Activated CD8-positive, alpha-beta memory T cell treated with anti-CD3 and anti-CD28 coated beads, Interleukin-2, amount 50 U/mL, for 4 hours (primary cell): ENCODE measurements at regions not wholly inside any gene's neighbourhood (a gene's known extent, or its start where the extent isn't known, plus 50 kb on each side); places are given as distances from the start of the nearest gene placed in this dataset.

ENCODE experiments used
- DNase-seq: peaks from one replicate; pipeline ENCODE4 v3.0.0-alpha.2; 2020

DNA sequence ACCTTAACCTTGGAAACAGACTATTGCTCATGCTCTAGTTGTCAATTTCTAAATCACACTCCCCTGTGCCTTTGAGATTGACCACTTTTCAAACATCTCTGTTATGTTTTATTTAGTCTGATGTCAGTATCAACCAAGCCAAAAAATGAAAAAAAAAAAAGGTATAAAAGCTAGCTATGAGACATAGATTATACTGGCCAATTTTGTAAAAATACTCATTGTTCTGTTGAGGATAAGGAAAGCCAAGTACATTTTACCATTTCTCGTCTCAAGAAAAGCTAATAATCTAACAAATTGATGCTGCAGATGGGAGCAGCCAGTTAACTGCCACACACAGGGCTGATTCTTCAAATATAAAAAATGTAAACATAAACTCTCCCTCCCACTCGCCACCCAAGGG, 572.6 kb upstream of the KLF12 start:
- no peak for DNase-seq

DNA sequence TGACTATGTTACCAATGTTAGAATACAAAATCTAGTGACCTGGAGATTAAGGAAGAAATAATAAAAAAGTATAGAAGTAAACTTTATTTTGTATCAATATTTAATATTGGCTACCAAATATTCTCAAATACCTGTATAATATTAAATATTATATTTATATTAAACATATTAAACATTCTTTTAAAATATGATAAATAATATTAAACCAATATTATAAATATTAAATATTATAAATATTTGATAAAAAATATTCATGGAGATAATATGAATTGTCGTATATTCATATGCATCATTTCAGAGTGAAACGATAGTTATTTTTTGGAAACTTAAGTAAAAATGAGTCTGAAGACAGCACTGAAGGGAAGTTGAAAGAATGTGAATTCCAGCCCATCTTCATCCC, 571.2 kb upstream of the KLF12 start:
- no peak for DNase-seq

DNA sequence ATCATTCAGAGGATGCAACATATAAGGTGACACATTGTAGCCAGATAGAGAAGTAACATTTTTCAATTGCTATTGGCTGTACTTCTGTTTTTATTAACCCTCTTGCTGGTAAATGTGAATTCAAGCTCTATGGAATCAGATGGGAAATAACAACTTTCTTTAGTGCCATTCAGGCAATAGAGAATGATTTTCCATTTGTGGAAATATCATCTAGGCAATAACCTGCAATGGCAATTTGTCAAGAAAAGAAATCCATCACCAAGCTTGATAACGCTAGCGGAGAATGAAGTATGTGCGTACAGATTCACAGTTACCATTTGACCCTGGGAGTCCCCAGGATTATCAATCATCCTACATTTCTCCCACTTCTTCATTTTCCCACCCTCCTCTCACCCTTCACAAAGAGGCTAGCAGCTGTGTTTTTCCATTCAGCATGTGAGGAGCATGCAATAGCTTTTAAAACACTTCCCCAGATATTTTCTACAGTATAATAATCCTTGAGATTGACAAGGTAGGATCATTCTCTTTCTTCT, 569.7 kb upstream of the KLF12 start:
- no peak for DNase-seq

DNA sequence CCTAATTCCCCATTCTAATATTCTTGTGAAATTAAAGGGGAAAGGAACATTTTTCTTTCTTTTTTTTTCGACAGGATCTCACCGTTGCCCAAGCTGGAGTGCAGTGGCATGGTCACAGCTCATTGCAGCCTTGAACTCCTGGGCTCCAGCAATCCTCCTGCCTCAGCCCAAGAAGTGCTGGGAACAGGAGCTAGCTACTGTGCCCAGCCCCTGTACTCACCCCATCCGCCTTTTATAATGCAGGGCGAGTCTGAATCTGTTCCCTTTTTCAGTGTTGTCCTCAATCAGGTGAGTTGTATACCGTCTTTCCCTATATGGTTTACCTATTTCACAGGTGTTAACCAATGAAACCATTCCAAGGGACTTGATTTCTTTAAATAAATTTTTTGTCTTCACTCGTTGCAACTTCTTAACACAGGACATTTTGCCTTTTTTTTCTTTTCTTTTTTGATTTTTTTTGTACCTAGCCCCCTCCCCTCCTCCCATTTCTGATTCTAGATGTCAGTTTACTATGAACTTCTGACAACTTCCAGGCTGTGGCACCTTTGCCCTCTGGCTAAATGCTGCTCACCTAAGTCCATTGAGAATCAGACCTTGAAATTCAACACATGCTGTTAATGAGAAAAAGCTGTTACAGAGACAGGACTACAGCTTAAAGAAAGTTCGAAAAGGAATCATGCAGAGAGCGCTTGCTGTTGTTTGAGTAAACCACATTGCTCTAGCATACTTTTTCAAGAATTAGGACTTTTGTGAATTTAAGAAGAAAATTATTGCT, 562.1 kb upstream of the KLF12 start:
- DNase-seq, result no peak

DNA sequence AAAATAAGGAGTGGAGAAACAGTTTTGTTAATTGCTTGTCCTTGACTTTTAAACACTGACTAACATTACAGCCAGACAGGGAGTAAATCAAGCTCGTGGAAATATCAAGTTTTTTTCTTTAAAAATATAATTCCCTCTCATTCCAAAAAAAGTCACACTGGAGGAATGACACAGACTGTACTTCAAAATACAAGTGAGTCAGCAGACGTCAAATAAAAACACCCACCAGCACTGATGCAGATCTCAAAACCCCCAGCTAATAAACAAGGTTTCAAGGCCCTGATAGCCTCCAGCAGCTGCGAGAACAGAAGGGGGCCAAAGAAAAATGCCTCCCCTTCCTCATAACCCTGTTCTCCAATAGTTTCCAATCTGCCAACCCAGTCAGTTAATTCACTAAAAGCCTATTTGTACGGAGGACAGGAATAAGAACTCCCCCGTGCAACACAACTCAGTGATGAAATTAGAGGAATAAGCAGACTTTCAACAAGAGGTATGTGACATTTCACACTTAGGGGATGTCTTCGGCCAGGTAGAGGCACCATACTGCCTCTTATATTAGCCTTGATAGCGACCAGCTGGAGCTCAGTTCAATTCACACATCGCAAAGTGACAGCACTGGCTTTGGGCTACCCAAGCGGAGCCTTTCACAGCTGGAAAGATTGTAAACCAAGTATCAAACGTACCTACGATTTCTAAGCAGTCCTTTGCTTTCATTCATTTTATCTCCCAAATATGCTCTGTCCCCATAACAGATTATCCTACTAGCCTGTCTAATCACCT, 561.0 kb upstream of the KLF12 start:
- no peak for DNase-seq

DNA sequence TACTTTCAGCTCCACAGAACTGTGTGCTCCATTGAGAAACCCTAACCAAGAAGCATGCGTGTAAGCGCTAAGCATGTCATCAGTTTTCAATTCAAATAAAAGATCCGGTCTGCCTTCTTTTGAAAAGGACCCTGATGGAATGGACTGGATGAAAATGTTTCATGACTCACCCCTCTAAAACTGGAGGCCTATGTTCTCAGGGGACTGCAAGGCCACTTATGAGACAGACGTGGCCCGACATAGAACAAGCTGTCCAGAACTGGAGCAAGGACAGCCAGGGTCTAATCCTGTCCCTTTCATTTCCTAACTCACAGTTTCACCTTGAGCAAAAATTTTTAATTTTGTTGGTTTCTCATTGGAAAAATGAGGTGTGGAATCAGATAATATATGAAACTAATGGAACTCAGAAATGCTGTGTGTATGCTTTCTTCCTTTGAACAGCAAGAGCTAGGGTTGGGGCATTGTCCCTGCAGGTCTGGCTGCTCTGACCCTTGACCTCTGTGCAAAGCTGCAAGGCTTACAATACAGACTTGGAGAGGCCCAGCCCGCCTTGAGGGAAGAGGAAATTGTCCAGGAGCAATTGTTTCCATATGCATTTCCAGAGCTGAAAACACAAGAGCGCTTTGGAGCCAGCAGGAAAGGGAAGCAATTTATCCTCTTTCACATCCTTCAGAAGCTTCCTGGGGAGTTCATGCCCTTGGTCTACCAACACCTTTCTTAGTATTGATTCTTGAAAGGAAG, 553.4 kb upstream of the KLF12 start:
- DNase-seq, result no peak

DNA sequence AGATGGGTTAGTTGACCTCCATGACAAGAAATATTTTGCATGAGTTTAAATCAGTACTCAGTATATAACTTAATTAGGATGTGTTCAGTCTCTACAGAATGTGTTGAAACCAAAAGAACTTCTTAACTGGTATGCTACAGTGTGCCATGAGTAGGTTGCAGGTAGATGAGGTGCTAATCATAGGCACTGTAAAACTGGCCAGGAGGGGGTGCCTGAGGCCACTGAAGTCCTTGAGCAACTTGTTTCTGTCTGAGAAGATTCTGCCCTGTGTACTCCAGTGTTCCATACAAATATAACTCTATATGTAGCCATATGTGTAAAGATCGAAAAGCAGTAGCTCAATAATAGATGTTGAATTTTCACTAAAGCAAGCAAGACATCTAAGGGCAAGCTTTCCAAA, 549.2 kb upstream of the KLF12 start:
- no peak for DNase-seq

DNA sequence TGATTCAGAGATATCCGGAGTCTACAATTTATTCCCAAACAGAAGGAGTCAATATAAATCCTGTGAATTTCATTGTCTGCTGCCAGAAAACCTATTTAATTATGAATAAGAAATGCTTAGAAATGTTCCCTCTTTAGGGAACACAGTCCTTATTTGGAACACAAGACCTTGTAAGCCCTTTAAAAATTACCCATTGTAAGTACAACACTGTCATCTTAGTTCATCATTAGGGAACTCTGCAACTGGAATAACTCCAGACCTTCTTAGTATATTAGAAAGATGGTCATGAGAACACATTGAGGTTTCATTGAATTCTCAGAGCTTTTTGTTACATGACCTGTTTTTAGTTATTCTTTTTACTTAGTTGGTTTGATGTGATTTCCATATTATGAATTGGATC, 548.5 kb upstream of the KLF12 start:
- no peak for DNase-seq

DNA sequence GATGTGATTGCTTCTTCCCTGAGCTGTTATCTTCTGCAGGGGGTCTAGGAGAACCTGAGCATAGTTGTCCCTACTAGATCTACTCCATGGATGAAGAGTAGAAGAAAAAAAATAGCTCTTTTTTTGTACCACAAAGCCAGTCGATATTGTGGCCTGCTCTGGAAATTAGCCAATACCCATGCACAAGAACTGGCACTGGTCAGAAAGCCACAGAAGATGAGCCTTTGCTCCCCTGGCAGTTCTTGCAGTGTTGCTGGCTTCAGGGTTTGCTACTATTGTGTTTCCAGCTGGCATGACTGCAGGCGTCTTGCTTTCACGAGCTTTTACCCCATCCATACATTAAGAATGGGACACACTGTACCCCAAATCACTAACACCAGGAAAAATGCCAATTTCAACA, 547.7 kb upstream of the KLF12 start:
- no peak for DNase-seq

DNA sequence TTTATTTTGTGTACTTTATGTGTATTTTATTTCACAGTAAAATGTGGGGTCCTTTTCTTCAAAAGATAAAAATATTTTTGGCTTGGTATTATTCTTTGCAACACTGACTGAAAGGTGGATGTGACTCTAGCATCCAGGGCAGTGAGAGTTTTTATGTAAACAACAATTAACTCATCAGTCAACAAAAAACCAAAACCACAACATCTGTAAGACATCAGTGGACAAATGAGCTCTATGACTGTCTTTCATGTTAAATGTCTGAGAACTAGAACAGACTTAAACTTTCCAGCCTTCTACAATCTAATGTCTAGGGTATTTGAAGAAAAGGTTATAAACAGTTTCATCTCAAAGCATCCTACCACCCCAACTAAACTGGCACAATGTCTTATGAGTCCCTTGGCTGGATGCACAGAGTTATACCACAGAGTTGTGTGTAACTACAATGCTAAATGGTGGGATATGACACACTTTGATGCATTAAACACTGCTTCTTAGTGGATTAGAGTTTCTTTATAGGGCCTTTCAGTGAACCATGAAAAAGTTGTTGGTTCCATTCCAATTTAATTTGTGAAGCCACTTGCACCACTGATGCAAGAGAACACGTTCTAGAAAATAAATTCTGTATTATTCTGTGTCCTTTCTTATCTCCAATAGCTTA, 544.2 kb upstream of the KLF12 start:
- DNase-seq, result no peak

DNA sequence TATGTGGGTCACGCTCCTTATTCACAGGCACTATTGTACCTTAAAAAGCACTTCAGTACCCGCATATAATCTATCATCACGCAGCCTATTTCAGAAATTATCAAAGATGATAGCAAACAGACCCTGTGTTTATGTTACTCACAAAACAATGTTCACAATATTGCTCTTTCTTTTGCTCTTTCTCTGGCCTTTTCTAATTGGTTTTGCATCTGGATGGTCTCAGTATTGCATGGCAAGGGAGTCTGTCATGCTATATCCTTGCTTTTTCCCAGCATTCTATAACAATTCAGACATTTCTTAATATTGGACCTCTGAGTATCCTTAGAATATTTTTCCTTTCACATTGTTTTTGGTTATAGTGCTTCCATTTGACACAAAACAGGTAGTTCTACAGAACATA, 541.8 kb upstream of the KLF12 start:
- DNase-seq, result no peak

DNA sequence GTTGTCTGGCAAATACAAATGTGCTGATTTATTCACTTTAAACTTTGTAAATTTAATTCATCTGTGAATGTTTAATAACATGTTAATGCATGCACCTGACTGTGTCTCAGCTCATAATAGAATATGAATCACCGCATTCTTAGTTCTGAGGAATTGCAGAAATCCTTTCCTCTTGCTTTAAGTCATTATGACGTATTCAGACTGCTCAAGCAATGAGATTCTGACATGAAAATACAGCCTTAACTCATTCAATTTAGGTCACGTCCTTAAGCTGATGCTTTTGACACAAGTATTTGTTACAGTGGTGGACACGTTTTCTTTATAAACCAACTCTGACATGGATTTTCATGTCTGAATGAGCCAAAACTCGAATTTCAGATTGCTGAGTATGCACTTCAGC, 541.0 kb upstream of the KLF12 start:
- DNase-seq, result no peak

DNA sequence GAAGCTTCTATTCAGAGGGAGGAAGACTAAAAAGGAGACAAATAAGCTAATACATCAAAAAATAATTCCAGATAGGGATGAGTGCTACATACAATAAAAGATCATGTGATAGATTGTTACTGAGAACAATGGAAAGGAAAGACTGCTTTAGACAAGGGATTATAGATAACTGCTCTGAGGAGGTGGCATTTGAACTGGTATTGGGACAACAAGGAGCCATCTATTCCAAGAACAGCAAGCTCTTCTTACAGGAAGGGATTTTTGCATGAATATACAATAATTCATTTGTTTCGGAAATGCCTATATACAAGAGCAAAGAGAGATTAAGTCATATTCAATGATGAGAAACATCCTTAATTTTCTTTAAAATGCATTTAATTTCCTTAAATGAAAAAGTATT, 540.5 kb upstream of the KLF12 start:
- DNase-seq, result no peak

DNA sequence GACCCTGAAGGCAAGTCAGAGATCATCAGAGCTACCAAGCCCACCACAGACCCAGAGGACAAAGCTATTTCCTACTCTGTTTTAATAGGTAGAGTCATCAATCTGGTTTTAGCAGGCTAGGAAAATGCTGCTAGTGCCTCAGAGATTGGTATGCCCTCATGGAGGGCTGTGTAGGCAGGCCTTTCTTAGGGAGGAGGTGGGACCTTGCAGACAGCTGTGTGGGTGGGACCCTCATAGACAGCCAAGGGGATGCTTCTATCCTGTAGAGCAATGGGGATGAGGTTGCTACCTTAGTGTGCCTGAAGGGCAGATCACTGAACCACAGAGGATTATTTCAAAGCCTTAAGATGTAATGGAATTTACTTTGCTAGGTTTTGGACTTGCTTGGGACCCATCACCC, 534.9 kb upstream of the KLF12 start:
- DNase-seq, result no peak

DNA sequence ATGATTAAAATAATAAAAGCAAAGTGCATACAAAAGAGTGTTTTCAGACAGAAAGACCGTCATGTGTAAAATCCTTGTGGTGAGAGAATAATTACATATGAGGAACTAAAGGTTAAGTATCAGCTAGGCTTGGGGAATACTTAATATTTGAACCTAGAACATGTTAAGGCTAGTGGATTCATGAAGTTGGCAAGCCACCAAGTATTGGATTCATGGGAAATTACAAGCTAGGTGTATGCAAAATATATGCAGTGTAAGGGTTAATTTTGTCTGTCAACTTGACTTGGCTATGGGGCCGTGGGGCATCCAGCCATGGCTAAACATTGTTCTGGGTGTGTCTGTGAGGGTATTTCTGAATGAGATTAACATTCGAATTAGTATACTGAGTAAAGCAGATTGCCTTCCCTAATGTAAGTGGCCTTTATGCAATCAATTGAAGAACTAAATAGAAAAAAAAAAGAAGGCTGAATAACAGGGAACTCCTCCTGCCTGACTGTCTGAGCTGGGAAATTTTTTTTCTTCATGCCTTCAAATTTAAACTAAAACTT, 533.5 kb upstream of the KLF12 start:
- no peak for DNase-seq

DNA sequence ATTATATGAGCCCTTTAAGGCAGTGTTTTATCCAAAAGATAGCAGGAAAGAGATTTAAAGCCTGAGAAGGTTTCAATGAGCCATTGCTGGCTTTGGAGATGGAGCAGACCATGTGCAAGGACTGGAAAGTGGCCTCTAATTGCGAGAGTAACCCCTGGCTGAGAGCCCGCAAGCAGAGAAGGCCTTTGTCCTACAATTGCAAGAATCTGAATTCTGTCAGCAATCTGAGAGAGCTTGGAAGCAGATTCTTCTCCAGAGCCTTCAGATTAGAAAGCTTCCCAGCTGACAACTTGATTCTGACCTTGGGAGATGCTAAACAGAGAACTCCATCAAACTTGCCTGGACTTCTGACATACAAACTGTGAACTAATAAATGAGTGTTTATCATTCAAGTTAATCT, 528.7 kb upstream of the KLF12 start:
- DNase-seq, result no peak

DNA sequence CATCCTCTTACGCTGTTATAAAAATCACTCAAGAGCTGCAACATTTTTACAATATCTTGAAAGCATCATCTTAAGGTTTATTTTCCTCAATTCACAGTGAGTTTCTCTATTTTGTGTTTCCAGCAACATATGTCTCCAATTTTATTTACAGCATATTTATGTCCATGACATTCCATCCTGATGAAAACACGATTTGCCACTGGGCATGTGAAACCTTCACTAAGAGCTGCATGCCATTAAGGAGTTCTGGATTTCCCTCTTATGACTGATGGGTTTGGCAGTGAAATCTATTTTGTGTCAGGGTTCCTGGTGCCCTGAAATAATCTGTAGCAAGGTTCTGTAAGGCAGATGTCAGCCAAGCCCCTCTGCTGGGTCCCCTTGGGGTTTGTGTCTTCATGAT, 527.6 kb upstream of the KLF12 start:
- no peak for DNase-seq

DNA sequence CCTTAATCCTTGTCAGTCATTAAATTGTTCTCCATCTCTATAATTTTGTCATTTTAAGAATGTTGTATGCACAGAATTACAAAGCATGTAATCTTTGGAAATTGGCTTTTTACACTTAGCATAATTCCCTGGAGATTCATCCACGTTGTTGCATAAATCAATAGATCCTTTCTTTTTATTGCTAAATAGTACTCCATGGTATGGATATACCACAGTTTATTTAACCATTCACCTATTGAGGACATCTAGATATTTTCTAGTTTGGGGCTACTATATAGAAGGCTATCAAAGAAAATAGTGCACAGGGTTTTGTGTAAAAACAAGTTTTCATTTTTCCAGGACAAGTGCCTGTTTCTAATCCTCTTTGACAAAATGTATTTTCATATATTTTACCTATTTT, 523.6 kb upstream of the KLF12 start:
- no peak for DNase-seq

DNA sequence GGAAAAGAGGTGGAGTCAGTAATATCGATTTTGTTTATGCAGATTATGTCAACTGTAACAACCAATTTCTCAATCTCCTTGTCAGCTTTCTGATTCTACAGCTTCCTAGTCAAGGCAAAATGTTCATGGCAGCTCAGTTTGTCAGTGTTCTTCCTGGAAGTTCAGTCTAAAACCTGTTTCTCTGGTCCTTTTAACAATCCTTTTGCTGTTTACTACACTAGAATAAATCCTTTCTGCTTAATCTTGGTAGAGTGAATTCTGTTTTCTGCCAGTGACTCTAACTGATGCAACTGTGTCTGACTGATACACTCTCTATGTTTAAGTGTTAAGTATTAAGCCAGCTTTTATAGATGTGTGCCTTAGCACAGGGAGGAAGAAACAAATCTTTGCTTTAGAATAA, 516.9 kb upstream of the KLF12 start:
- no peak for DNase-seq

DNA sequence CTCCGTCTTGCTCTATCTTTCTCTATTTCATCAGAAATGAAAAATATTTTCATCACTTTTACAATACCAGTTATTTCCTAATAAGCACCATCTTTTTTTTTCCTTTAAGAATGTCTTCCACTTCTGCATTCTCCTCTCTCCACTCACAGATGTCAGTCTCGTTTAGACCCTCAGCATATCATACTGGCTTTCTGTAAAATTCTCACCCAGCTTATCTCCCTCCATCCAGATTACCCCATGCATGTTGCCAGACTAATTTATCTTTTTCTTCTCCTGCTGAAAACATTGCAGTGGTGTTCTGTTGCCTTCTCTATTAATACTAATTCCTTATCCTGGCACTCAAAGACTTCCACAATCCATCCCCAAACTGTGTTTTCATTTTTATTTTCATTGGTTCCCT, 513.8 kb upstream of the KLF12 start:
- no peak for DNase-seq

DNA sequence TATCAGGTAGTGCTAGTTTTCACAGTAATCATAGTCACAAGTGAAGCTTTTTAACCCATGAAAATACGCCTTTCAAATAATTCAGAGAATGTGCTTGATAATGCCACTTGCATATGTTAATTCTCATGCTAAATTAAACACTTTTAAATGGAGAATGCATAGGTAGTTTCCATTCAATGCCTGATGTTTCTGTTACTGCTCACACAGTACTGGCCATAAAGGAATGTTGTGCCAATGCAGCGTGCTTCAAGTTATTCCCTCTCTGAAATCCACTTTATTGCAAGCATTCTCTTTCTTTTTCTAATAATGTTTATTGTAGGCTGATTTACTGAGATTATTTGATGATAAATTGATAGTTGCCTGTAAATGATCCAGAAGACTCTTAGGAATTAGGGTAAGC, 513.0 kb upstream of the KLF12 start:
- DNase-seq, result no peak

DNA sequence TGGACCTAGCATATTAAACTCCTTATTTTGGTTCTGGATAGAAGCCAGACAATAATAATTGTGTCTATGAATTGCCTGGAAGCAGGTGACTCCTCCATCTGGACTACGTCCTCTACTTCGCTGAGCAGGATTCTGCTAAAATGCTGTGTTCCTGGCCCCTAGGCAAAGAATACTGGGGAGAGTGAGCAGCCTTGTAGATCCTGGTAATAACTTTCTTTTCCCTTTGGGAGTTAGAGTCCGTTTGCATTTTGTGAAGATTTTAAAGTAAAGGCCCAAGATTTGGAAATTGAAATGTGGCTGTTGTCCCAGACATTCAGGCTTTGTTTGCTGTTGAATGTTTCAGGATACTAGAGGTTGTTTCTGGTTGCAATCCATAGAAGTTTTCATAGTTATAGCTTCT, 511.9 kb upstream of the KLF12 start:
- no peak for DNase-seq

DNA sequence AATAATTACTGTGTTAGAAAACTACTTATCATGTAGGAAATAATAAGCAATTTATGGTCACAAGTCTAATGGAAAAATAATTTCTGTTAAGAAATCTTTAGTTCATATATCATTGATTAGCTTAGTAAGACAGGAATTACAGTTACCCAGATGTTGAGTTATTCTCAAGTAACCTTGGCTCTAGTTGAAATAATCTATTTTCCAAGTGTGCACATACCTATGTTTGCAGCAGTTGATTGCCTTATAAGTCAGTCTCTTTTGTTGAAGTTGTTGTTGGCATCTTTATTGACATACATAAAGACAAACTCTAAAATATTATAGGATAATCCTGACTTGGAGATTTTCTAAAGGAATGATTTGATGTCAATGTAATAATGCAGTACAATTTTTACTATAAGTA, 511.4 kb upstream of the KLF12 start:
- DNase-seq, result no peak
